Adrenal gland (tissue), 9 donors: ENCODE measurements at regions not wholly inside any gene's neighbourhood (a gene's known extent, or its start where the extent isn't known, plus 50 kb on each side); places are given as distances from the start of the nearest gene placed in this dataset.

Experiments used
- DNase-seq, 7 donors: peaks; one replicate each; pipeline ENCODE4 v3.0.0-alpha.2; 2019 to 2020
- H3K27ac ChIP-seq, 5 donors: fragments of 200-600 bp; sonication (generic) in 4 of 5; 1 replicate in 3 of 5; 2 replicates in 2 of 5; pipeline versions ENCODE4 v1.5.1 to v1.8.0; 2016 to 2020; ENCODE audit warnings: mild to moderate bottlenecking in 1 of 5
- H3K27me3 ChIP-seq: fragments of 200-600 bp; 2 replicates; pipeline ENCODE4 v1.8.0; 2021
- H3K36me3 ChIP-seq, 2 donors: fragments of 200-600 bp; replicated peaks in 1 of 2; 1 replicate in 1 of 2; 2 replicates in 1 of 2; pipeline versions ENCODE4 v1.5.1 to v1.8.0; 2018 to 2022
- H3K4me1 ChIP-seq, 2 donors: fragments of 200-600 bp; replicated peaks in 1 of 2; 1 replicate in 1 of 2; 2 replicates in 1 of 2; pipeline versions ENCODE4 v1.5.1 to v1.8.0; 2018 to 2021
- H3K4me3 ChIP-seq, 4 donors: fragments of 200-600 bp; sonication (generic) in 3 of 4; one replicate each; pipeline ENCODE4 v1.5.1; 2016 to 2018
- H3K9me3 ChIP-seq, 3 donors: fragments of 200-600 bp; sonication (generic) in 1 of 3; replicated peaks in 1 of 3; 1 replicate in 2 of 3; 2 replicates in 1 of 3; pipeline versions ENCODE4 v1.5.1 to v1.8.0; 2016 to 2021
- POLR2A ChIP-seq, 2 donors: fragments of 450-650 bp; IDR thresholded peaks; one replicate each; pipeline ENCODE4 v1.6.1; 2017; ENCODE audit warnings: antibody characterized with exemption in 2 of 2, mild to moderate bottlenecking in 2 of 2, moderate library complexity in 1 of 2
- WGBS, 4 donors: extraction: QIAGEN DNeasy Blood & Tissue Kit in 2 of 4; methylation state at CpG; one replicate each; pipeline versions ENCODE4 v1.1.5 to v1.1.7; 2013 to 2017; 5-methylcytosine and 5-hydroxymethylcytosine counted together
- intact Hi-C, 2 donors: fragments of 100-400 bp; cut with DNase I; formaldehyde crosslinking; loops; one replicate each; pipeline versions ENCODE4 v1.14.1 to v1.15.0; 2022 to 2023
- TF ChIP-seq, protein P1 (sequence below), 6 experiments: fragments of 450-650 bp in 4 of 6; fragments of 200-600 bp in 2 of 6; sonication (generic) in 1 of 6; IDR thresholded peaks; 1 replicate in 5 of 6; 2 replicates in 1 of 6; pipeline versions ENCODE4 v1.5.1 to v1.8.0; 2016 to 2021; ENCODE audit warnings: antibody characterized with exemption in 6 of 6, mild to moderate bottlenecking in 2 of 6, moderate library complexity in 1 of 6
- donor health status: healthy with polysubstance abuse.
- donor health status: Bipolar disorder and iron deficiency.
- donor health status: DM: yes; HTN: yes; CAD: no.
- donor health status: DM: no; HTN: no; CAD: no.
- donor health status: DM: no; HTN: no; CAD: no.

DNA sequence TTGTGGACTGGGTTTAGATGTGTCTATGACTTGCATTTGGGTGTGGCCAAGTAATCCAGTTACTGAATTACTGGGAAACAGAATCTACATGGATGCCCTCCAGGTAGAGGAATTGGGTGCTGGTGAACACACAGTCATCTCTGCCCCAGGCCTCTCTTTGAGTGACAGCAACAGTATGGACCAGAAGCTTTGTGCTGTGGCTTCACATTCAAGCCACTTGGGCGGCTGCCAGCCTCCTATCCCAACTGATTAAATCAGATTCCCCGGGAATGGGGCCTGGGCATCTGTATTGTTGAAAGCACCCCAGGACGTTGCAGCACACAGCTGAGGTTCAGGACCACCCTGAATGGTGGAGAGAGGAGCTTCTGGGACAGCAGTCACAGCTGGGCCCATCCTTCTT lies 144.6 kb downstream of the DHX35 start:
- Histone ChIP-seq H3K9me3 (no peaks in the 10 kb centered on the region), H3K27ac (peak overlapping the region in 1 of 5 donors; percentile 73), H3K4me1 (peaks cover under 1 to 6% of the 10 kb centered on the region in 2 donors), H3K4me3 (no peak overlapping the region), H3K36me3 (no peaks in the 10 kb centered on the region), H3K27me3 (peaks cover 3% of the 10 kb centered on the region)
- intact Hi-C loops: no loop called here
- TF ChIP-seq, protein P1, sequence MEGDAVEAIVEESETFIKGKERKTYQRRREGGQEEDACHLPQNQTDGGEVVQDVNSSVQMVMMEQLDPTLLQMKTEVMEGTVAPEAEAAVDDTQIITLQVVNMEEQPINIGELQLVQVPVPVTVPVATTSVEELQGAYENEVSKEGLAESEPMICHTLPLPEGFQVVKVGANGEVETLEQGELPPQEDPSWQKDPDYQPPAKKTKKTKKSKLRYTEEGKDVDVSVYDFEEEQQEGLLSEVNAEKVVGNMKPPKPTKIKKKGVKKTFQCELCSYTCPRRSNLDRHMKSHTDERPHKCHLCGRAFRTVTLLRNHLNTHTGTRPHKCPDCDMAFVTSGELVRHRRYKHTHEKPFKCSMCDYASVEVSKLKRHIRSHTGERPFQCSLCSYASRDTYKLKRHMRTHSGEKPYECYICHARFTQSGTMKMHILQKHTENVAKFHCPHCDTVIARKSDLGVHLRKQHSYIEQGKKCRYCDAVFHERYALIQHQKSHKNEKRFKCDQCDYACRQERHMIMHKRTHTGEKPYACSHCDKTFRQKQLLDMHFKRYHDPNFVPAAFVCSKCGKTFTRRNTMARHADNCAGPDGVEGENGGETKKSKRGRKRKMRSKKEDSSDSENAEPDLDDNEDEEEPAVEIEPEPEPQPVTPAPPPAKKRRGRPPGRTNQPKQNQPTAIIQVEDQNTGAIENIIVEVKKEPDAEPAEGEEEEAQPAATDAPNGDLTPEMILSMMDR (IDR thresholded peaks at IDR 0.05): no peak
- TF ChIP-seq POLR2A (IDR thresholded peaks at IDR 0.05): no peak
- no peak for DNase-seq
- WGBS, 4 donors: 83 to 88% (median 87%) methylated on average over 3 of the region's 3 CpGs; no CpG with 5 or more reads in 1 of the 4 donors

DNA sequence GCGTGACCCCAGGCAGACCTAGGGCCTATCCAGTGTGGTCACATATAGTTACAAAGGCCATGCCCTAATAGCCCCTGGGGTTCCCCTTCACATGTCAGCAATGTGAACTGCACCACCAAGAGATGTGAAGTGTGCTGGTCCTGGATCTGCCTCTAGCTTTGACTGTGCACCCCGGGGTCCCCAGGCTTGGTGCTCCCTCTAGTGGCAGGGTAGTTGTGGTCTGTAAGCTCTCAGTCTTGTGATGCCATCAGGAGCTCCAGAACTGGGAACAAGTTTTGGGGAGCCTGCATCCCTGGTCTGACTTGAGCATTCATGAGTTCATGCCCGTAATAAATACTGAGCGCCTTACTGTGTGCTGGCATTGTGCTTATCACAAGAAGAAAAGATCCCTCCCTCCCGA lies 143.4 kb downstream of the DHX35 start:
- DNase-seq: no peak
- peaks cover 0 to 6% of the 10 kb centered on the region in 2 donors for H3K4me1 ChIP-seq
- H3K27me3 ChIP-seq: peaks cover 3% of the 10 kb centered on the region
- intact Hi-C loops: no loop called here
- no peaks in the 10 kb centered on the region for H3K36me3 ChIP-seq
- no peak for TF ChIP-seq POLR2A (IDR thresholded peaks at IDR 0.05)
- 89 to 96% (median 92%) methylated on average over 4 to 5 of the region's 5 CpGs for WGBS, 4 donors
- H3K4me3 ChIP-seq: no peak overlapping the region
- no peaks in the 10 kb centered on the region for H3K9me3 ChIP-seq
- H3K27ac ChIP-seq: no peak overlapping the region

DNA sequence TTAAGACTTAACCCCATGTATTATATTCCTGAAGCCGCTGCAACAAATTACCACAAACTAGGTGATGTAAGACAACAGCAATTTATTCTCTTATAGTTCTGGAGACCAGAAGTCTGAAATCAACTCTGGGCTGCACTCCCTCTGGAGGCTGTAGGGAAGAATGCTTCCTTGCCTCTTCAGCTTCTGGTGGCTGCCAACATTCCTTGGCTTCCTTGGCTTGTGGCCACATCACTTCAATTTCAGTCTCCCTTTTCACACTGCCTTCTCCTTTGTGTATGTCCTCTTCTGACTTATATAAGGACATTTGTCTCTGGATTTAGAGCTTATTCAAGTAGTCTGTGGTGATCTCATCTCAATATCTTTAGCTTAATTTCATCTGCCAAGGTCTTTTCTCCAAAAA lies 141.6 kb downstream of the DHX35 start:
- H3K9me3 ChIP-seq: no peaks in the 10 kb centered on the region
- no peaks in the 10 kb centered on the region for H3K27me3 ChIP-seq
- no peak overlapping the region for H3K4me3 ChIP-seq
- no peaks in the 10 kb centered on the region for H3K36me3 ChIP-seq
- TF ChIP-seq, protein P1 (IDR thresholded peaks at IDR 0.05): peak in 1 of 6 experiments; percentile 4
- no peak for TF ChIP-seq POLR2A (IDR thresholded peaks at IDR 0.05)
- no peak for DNase-seq
- WGBS, 4 donors: 95 to 100% (median 100%) methylated on average over 1 of the region's 1 CpG
- H3K27ac ChIP-seq: no peak overlapping the region
- peaks cover 0 to 5% of the 10 kb centered on the region in 2 donors for H3K4me1 ChIP-seq
- intact Hi-C loops: no loop called here

DNA sequence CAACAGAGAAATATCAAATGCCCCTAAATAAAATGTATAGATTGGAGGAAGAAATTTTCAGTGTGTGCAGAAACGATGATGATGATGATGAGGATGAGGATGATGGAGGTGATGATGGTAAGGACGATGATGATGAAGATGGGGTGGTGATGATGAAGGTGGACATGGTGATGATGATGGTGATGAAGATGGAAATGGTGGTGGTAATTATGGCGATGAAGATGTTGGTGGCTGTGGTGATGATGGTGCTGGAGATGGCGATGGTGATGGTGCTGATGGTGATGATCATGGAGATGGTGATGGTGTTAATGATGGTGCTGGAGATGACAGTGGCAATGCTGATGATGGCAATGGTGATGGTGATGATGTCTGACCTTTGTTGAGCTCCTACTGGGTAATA lies 141.2 kb downstream of the DHX35 start:
- TF ChIP-seq POLR2A (IDR thresholded peaks at IDR 0.05): no peak
- TF ChIP-seq, protein P1 (IDR thresholded peaks at IDR 0.05): no peak
- no peaks in the 10 kb centered on the region for H3K27me3 ChIP-seq
- no peak overlapping the region for H3K27ac ChIP-seq
- no peaks in the 10 kb centered on the region for H3K36me3 ChIP-seq
- H3K4me1 ChIP-seq: peaks cover 0 to under 1% of the 10 kb centered on the region in 2 donors
- no peak for DNase-seq
- intact Hi-C loops: no loop called here
- 79 to 94% (median 92%) methylated on average over 4 of the region's 4 CpGs for WGBS, 4 donors
- no peak overlapping the region for H3K4me3 ChIP-seq
- H3K9me3 ChIP-seq: no peaks in the 10 kb centered on the region

DNA sequence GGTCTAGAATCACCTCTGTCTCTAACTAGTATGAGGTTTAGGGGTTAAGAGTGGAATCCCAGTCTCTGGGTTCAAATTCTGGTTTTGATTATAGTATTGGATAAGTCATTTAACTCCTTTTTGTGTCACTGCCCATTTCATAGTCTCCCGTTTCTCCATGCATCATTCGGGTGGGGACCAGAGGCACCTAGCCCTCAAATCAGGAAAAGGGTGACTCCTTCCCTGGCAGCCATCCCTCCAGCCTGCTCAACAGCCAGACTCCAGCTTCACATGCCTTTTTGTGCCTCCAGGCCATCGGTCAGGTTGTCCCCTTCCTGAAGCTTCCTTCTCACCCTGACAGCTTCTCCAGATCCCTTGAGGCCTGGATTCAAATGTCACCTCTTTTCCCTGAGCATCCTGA lies 139.8 kb downstream of the DHX35 start:
- TF ChIP-seq POLR2A (IDR thresholded peaks at IDR 0.05): no peak
- TF ChIP-seq, protein P1 (IDR thresholded peaks at IDR 0.05): no peak
- WGBS, 4 donors: 90 to 95% (median 92%) methylated on average over 3 of the region's 3 CpGs
- no peaks in the 10 kb centered on the region for H3K27me3 ChIP-seq
- no peaks in the 10 kb centered on the region for H3K36me3 ChIP-seq
- H3K27ac ChIP-seq: no peak overlapping the region
- no peaks in the 10 kb centered on the region for H3K4me1 ChIP-seq
- H3K9me3 ChIP-seq: no peaks in the 10 kb centered on the region
- no peak for DNase-seq
- H3K4me3 ChIP-seq: no peak overlapping the region
- intact Hi-C loops: no loop called here
